EL (cell line): ENCODE measurements at regions not wholly inside any gene's neighbourhood (a gene's known extent, or its start where the extent isn't known, plus 50 kb on each side); places are given as distances from the start of the nearest gene placed in this dataset.
A peak's percentile ranks its signal among the peaks of the same experiment; 100 is the strongest.
"Not testable (repeated sequence)": the region's sequence is repeated elsewhere in the genome, so short reads cannot be mapped to it uniquely, and the experiment has no call there.

ENCODE experiments used
- DNase-seq: peaks from one replicate; pipeline ENCODE4 v3.0.0-alpha.2; 2016

- no peak for DNase-seq
Measured at GRCh38 chr22:44574640-44575380, 76.8 kb upstream of the RTL6 start.

GRCh38 chr22:44574057-44574639, 76.1 kb upstream of the RTL6 start:
- DNase-seq, result peak; percentile 69

GRCh38 chr22:44573451-44573850, 75.4 kb upstream of the RTL6 start:
- DNase-seq, result no peak

- no peak for DNase-seq
Measured at GRCh38 chr22:44572414-44573207, 74.6 kb upstream of the RTL6 start.

- no peak for DNase-seq
Measured at GRCh38 chr22:44571566-44572413, 73.8 kb upstream of the RTL6 start.

- DNase-seq, result no peak
Measured at GRCh38 chr22:44570476-44571445, 72.7 kb upstream of the RTL6 start.

- no peak for DNase-seq
Measured at GRCh38 chr22:44569561-44569991, 71.5 kb upstream of the RTL6 start.

GRCh38 chr22:44567846-44568493, 69.9 kb upstream of the RTL6 start:
- peak; percentile 53 for DNase-seq

- not testable (repeated sequence) for DNase-seq
Measured at GRCh38 chr22:44567378-44567841, 69.4 kb upstream of the RTL6 start.

- no peak for DNase-seq
Measured at GRCh38 chr22:44566911-44567310, 68.9 kb upstream of the RTL6 start.

GRCh38 chr22:44562651-44563050, 64.6 kb upstream of the RTL6 start:
- not testable (repeated sequence) for DNase-seq

- no peak for DNase-seq
Measured at GRCh38 chr22:44561139-44561840, 63.3 kb upstream of the RTL6 start.

GRCh38 chr22:44558671-44559070, 60.6 kb upstream of the RTL6 start:
- peak; percentile 63 for DNase-seq

GRCh38 chr22:44557872-44558271, 59.8 kb upstream of the RTL6 start:
- not testable (repeated sequence) for DNase-seq

GRCh38 chr22:44557064-44557748, 59.2 kb upstream of the RTL6 start:
- no peak for DNase-seq

- no peak for DNase-seq
Measured at GRCh38 chr22:44555597-44555996, 57.6 kb upstream of the RTL6 start.

- DNase-seq, result no peak
Measured at GRCh38 chr22:44555046-44555445, 57.0 kb upstream of the RTL6 start.

- DNase-seq, result no peak
Measured at GRCh38 chr22:44554411-44554810, 56.4 kb upstream of the RTL6 start.

- peak; percentile 92 for DNase-seq
Measured at GRCh38 chr22:44550711-44551491, 52.9 kb upstream of the RTL6 start.
